Lower lobe of right lung (tissue), 2 donors: ENCODE measurements at regions not wholly inside any gene's neighbourhood (a gene's known extent, or its start where the extent isn't known, plus 50 kb on each side); places are given as distances from the start of the nearest gene placed in this dataset.
"Not testable (repeated sequence)": the region's sequence is repeated elsewhere in the genome, so short reads cannot be mapped to it uniquely, and the experiment has no call there.

Source experiments
- ATAC-seq, 2 donors: fragments of 200-7000 bp; cut with Tn5 transposase; one replicate each; pipeline ENCODE4 v1.9.1; 2020 to 2022; ENCODE audit warnings: mild to moderate bottlenecking in 2 of 2, moderate library complexity in 2 of 2
- DNase-seq: peaks from one replicate; pipeline ENCODE4 v3.0.0-alpha.2; 2020
- H3K27ac ChIP-seq: fragments of 200-600 bp; one replicate; pipeline ENCODE4 v1.8.0; 2022
- H3K27me3 ChIP-seq: fragments of 200-600 bp; one replicate; pipeline ENCODE4 v1.8.0; 2022; ENCODE audit warnings: low read depth
- H3K36me3 ChIP-seq: fragments of 200-600 bp; one replicate; pipeline ENCODE4 v1.8.0; 2022; ENCODE audit warnings: mild to moderate bottlenecking
- H3K4me1 ChIP-seq: fragments of 200-600 bp; one replicate; pipeline ENCODE4 v1.8.0; 2022
- H3K4me3 ChIP-seq: fragments of 200-600 bp; one replicate; pipeline ENCODE4 v1.8.0; 2022; ENCODE audit warnings: mild to moderate bottlenecking
- H3K9me3 ChIP-seq: fragments of 200-600 bp; one replicate; pipeline ENCODE4 v1.8.0; 2022
- intact Hi-C: fragments of 100-400 bp; cut with DNase I; formaldehyde crosslinking; loops from one replicate; pipeline ENCODE4 v1.11.0; 2022
- TF ChIP-seq, protein P1 (sequence below): fragments of 200-600 bp; IDR thresholded peaks from one replicate; pipeline ENCODE4 v1.8.0; 2022; ENCODE audit warnings: antibody characterized with exemption, mild to moderate bottlenecking
- donor health status: DM: no; HTN: yes; CAD: no; lungs with severe emphysema.

DNA sequence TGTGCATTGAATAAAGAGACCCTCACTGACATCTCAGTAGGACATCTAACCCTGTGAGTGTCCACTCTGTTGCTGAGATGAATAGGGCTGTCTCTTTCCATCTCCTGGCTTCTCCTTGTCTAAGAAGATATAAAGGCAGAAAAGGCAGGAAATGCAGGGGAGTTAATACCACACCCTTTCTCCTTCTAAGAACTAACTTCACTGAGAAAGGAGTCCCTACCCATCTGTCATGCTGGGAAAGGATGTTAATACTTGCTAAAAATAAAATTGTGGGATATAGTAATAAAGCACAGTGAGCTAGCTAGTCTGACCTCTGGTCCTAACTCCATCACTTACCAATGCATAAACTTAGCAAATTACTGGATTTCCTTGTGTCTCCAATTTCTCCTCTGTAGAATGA is 213.9 kb upstream of the FIGN start:
- Histone ChIP-seq H3K9me3 (no peaks in the 10 kb centered on the region), H3K4me3 (no peak overlapping the region), H3K36me3 (no peaks in the 10 kb centered on the region), H3K27ac (no peak overlapping the region), H3K27me3 (no peaks in the 10 kb centered on the region), H3K4me1 (no peaks in the 10 kb centered on the region)
- intact Hi-C loops: no loop called here
- DNase-seq (no peak), ATAC-seq (no peak)
- TF ChIP-seq, protein P1, sequence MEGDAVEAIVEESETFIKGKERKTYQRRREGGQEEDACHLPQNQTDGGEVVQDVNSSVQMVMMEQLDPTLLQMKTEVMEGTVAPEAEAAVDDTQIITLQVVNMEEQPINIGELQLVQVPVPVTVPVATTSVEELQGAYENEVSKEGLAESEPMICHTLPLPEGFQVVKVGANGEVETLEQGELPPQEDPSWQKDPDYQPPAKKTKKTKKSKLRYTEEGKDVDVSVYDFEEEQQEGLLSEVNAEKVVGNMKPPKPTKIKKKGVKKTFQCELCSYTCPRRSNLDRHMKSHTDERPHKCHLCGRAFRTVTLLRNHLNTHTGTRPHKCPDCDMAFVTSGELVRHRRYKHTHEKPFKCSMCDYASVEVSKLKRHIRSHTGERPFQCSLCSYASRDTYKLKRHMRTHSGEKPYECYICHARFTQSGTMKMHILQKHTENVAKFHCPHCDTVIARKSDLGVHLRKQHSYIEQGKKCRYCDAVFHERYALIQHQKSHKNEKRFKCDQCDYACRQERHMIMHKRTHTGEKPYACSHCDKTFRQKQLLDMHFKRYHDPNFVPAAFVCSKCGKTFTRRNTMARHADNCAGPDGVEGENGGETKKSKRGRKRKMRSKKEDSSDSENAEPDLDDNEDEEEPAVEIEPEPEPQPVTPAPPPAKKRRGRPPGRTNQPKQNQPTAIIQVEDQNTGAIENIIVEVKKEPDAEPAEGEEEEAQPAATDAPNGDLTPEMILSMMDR: no peak

DNA sequence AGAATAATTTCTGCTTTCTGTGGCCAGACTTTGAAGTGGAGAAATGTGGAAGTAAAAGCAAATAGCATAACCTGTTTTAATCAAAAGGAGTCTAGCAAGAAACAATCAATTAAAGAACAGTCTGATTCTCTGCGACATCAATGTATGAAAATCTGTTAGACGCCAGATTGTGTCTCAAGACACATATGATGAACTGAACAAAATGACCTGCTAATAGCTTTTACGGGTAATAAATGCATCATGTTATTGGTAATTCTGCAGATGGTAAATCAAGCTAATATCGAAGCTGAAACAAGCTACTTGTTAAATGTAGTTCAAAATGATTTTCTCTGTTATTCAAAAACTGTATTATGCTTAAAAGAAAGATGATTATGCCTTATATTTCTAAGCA is 208.5 kb upstream of the FIGN start:
- ATAC-seq (no peak), DNase-seq (no peak)
- H3K9me3 ChIP-seq: no peaks in the 10 kb centered on the region
- no peak overlapping the region for H3K4me3 ChIP-seq
- H3K27me3 ChIP-seq: no peaks in the 10 kb centered on the region
- no peaks in the 10 kb centered on the region for H3K36me3 ChIP-seq
- no peak overlapping the region for H3K27ac ChIP-seq
- H3K4me1 ChIP-seq: no peaks in the 10 kb centered on the region
- intact Hi-C loops: no loop called here
- TF ChIP-seq, protein P1: no peak

DNA sequence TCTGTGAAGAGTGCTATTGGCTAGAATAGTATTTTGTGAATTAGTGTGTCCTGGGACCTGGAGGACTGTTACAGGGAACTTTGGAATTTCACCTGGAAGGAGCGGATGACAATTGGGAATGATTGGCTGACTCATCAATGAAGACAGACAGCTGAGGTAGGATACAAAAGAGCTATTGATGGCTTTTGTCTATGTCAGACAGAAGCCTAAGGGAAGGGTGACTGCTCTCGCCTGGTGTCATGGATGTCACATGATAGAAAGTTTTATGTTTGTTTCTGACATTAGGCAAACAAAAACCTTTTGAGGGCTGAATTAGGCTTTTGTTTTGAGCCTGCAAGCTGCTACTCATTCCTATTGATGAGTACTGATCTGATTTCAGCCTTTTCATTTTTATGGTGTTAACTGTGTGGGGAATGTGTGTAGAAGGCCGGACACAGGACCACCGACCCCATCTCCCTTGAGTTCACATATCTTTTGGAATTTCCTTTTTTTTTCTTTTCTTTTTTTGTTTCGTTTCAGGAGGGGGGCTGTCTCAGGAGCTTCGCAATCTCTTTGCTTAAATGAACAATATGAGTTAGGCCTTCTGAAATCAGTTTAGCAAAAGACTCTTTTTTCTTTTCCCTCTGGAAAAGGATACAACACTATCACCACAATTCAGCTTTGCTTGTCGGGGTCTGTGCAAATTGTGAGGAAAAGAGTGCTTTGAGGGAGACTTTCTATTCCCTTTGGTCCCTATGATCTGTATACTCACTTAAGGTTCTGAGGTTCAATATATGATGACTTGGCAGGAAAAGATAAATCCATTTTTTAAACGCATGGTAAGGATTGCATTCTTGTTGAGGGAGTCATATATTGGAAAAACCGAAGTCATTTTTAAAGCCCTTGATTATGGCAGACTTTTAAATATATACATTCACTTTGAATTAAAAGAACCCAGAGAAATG is 207.9 kb upstream of the FIGN start:
- H3K4me1 ChIP-seq: no peaks in the 10 kb centered on the region
- no peak for DNase-seq
- H3K36me3 ChIP-seq: no peaks in the 10 kb centered on the region
- no peak for ATAC-seq
- H3K4me3 ChIP-seq: no peak overlapping the region
- H3K9me3 ChIP-seq: no peaks in the 10 kb centered on the region
- H3K27me3 ChIP-seq: no peaks in the 10 kb centered on the region
- no peak overlapping the region for H3K27ac ChIP-seq
- intact Hi-C loops: no loop called here
- TF ChIP-seq, protein P1: no peak

DNA sequence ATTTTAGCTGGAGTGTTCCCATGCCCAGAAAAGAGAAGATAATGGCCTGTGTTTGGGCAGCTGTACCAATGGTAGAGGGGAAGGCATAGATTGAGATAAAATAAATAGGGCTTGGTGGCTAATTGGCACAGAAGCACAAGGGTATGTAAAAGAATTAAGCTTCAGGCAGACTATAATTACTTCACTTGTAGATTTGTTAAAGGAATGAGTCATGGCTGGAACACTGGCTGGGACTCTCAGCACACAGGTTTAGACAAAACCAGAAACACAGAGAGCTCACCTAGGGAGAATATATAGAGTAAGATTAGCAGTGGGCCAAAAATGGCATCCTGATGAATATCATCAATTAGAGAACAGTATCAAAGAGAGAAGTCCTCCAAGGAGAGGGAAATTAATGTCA is 198.3 kb upstream of the FIGN start:
- Histone ChIP-seq H3K9me3 (no peaks in the 10 kb centered on the region), H3K36me3 (no peaks in the 10 kb centered on the region), H3K27me3 (no peaks in the 10 kb centered on the region), H3K4me3 (no peak overlapping the region), H3K27ac (no peak overlapping the region), H3K4me1 (no peaks in the 10 kb centered on the region)
- intact Hi-C loops: no loop called here
- no peak for DNase-seq
- no peak for ATAC-seq
- TF ChIP-seq, protein P1: no peak

DNA sequence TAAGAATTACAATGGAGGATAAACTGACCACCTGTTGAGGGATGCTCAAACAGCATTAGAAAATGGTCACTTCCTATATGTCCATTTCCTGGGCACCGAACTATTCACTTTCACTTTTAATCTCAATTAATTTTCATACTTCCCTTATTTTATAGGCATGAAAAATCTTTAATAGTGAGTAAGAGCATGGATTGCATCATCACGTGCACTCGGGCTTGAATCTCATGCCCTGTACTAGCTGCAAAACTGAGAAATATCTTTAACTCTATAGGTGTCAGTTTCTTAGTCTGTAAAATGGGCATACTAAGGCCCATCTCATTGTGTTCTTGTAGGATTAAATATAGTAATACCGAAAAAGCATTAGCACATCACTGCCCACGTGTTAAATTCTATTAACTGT is 183.9 kb upstream of the FIGN start:
- no peaks in the 10 kb centered on the region for H3K4me1 ChIP-seq
- no peak for ATAC-seq
- H3K27ac ChIP-seq: no peak overlapping the region
- H3K4me3 ChIP-seq: no peak overlapping the region
- intact Hi-C loops: no loop called here
- TF ChIP-seq, protein P1: no peak
- no peaks in the 10 kb centered on the region for H3K27me3 ChIP-seq
- no peak for DNase-seq
- H3K9me3 ChIP-seq: peaks cover 3% of the 10 kb centered on the region
- no peaks in the 10 kb centered on the region for H3K36me3 ChIP-seq

DNA sequence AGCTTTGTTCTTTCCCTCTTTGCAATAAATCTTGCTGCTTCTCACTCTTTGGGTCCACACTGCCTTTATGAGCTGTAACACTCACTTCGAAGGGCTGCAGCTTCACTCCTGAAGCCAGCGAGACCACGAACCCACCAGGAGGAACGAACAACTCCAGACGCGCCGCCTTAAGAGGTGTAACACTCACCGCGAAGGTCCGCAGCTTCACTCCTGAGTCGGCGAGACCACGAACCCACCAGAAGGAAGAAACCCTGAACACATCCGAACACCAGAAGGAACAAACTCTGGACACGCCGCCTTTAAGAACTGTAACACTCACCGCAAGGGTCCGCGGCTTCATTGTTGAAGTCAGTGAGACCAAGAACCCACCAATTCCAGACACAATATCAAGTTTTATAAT is 178.7 kb upstream of the FIGN start:
- H3K9me3 ChIP-seq, H3K4me1 ChIP-seq, DNase-seq: not testable (repeated sequence)

DNA sequence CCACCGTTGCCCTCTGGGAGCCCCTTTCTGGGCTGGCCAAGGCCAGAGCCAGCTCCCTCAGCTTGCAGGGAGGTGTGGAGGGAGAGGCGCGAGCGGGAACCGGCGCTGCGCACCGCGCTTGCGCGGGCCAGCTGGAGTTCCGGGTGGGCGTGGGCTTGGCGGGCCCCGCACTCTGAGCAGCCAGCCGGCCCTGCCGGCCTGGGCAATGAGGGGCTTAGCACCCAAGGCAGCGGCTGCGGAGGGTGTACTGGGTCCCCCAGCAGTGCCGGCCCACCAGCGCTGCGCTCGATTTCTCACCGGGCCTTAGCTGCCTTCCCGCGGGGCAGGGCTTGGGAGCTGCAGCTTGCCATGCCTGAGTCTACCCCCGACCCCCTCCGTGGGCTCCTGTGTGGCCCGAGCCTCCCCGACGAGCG is 177.7 kb upstream of the FIGN start:
- H3K4me1 ChIP-seq, H3K36me3 ChIP-seq, ATAC-seq, DNase-seq, intact Hi-C loops, H3K27ac ChIP-seq, H3K9me3 ChIP-seq, H3K4me3 ChIP-seq, H3K27me3 ChIP-seq: not testable (repeated sequence)

More for the DNA sequence above, 178.7 kb upstream of the FIGN start:
- H3K27me3 ChIP-seq, H3K36me3 ChIP-seq, H3K27ac ChIP-seq, intact Hi-C loops, H3K4me3 ChIP-seq, ATAC-seq: not testable (repeated sequence)
